ENCODE measurements at regions not wholly inside any gene's neighbourhood (a gene's known extent, or its start where the extent isn't known, plus 50 kb on each side); places are given as distances from the start of the nearest gene placed in this dataset.

GRCh38 chr15:79221696-79222095, 60.8 kb upstream of the ANKRD34C start:
- ATAC-seq = no peak
- no peak for TF ChIP-seq ZFP3 (CRISPR knock-in tag; IDR thresholded peaks at IDR 0.05)

- TF ChIP-seq PPARA (CRISPR knock-in tag; IDR thresholded peaks at IDR 0.05; ENCODE audit: borderline replicate concordance) (no peak), ZFP3 (CRISPR knock-in tag; IDR thresholded peaks at IDR 0.05) (no peak), TCF4 (CRISPR knock-in tag; IDR thresholded peaks at IDR 0.05; ENCODE audit: borderline replicate concordance) (no peak), RARB (CRISPR knock-in tag; IDR thresholded peaks at IDR 0.05) (no peak), ESRRG (CRISPR knock-in tag; IDR thresholded peaks at IDR 0.05) (no peak), ZNF70 (CRISPR knock-in tag; IDR thresholded peaks at IDR 0.05) (no peak), GLIS3 (CRISPR knock-in tag; IDR thresholded peaks at IDR 0.05) (no peak), ZFP30 (CRISPR knock-in tag; IDR thresholded peaks at IDR 0.05) (no peak)
- ATAC-seq = no peak
Observed at GRCh38 chr15:79219393-79220056, 63.0 kb upstream of the ANKRD34C start.

DNA sequence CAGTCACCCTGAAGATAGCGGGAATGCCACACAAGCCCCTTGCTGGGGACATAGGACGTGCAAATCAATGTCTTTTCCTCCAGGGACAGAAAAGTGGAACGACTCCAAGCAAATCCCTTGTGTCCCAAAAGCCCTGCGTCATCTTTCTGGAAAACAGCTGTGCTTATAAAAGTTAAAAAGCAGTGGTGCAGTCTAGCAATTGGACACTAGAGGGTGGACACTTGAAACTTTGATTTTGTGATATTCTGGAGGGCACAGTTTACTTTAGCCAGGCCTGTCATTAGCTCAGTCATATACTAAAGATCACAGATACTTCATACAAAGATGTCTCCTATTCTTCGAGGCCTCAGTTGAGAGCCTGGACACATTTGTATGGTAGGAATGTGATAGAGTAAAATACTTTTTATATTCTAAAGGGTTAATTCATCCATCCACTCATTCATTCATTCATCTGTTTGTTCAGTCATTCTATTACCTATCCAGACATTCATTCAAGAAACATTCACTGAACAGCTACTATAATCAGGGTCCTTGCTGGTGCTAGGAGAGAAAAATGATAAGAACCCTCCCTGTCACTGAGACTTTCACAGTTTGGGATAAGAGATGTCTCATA, 63.8 kb upstream of the ANKRD34C start:
- ATAC-seq = peak; percentile 40; the same call in 1 of the 3 replicates
- no peak for TF ChIP-seq ZC3H10 (CRISPR knock-in tag; IDR thresholded peaks at IDR 0.05)
- no peak for TF ChIP-seq SNAI2 (CRISPR knock-in tag; IDR thresholded peaks at IDR 0.05)
- TF ChIP-seq, protein P1, sequence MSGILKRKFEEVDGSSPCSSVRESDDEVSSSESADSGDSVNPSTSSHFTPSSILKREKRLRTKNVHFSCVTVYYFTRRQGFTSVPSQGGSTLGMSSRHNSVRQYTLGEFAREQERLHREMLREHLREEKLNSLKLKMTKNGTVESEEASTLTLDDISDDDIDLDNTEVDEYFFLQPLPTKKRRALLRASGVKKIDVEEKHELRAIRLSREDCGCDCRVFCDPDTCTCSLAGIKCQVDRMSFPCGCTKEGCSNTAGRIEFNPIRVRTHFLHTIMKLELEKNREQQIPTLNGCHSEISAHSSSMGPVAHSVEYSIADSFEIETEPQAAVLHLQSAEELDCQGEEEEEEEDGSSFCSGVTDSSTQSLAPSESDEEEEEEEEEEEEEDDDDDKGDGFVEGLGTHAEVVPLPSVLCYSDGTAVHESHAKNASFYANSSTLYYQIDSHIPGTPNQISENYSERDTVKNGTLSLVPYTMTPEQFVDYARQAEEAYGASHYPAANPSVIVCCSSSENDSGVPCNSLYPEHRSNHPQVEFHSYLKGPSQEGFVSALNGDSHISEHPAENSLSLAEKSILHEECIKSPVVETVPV (CRISPR knock-in tag; IDR thresholded peaks at IDR 0.05) = no peak
- no peak for TF ChIP-seq ZFP3 (CRISPR knock-in tag; IDR thresholded peaks at IDR 0.05)

GRCh38 chr15:79213650-79214049, 68.9 kb upstream of the ANKRD34C start:
- no peak for ATAC-seq
- TF ChIP-seq TOX (CRISPR knock-in tag; IDR thresholded peaks at IDR 0.05; ENCODE audit: borderline replicate concordance) = no peak
- TF ChIP-seq TCF4 (CRISPR knock-in tag; IDR thresholded peaks at IDR 0.05; ENCODE audit: borderline replicate concordance) = no peak
- no peak for TF ChIP-seq ZFP30 (CRISPR knock-in tag; IDR thresholded peaks at IDR 0.05)
- no peak for TF ChIP-seq ZNF565 (CRISPR knock-in tag; conservative IDR thresholded peaks at IDR 0.05; ENCODE audit: low read depth)
- TF ChIP-seq, protein P2, sequence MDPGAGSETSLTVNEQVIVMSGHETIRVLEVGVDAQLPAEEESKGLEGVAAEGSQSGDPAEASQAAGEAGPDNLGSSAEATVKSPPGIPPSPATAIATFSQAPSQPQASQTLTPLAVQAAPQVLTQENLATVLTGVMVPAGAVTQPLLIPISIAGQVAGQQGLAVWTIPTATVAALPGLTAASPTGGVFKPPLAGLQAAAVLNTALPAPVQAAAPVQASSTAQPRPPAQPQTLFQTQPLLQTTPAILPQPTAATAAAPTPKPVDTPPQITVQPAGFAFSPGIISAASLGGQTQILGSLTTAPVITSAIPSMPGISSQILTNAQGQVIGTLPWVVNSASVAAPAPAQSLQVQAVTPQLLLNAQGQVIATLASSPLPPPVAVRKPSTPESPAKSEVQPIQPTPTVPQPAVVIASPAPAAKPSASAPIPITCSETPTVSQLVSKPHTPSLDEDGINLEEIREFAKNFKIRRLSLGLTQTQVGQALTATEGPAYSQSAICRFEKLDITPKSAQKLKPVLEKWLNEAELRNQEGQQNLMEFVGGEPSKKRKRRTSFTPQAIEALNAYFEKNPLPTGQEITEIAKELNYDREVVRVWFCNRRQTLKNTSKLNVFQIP (CRISPR knock-in tag; IDR thresholded peaks at IDR 0.05; ENCODE audit: borderline replicate concordance, low read depth) = no peak

- no peak for ATAC-seq
- TF ChIP-seq, protein P2 (CRISPR knock-in tag; IDR thresholded peaks at IDR 0.05; ENCODE audit: borderline replicate concordance, low read depth) = no peak
- TF ChIP-seq ZC3H10 (CRISPR knock-in tag; IDR thresholded peaks at IDR 0.05) = no peak
- no peak for TF ChIP-seq GLIS3 (CRISPR knock-in tag; IDR thresholded peaks at IDR 0.05)
- TF ChIP-seq CSDC2 (CRISPR knock-in tag; IDR thresholded peaks at IDR 0.05) = no peak
- TF ChIP-seq ZNF565 (CRISPR knock-in tag; conservative IDR thresholded peaks at IDR 0.05; ENCODE audit: low read depth) = no peak
- no peak for TF ChIP-seq OSR1 (CRISPR knock-in tag; IDR thresholded peaks at IDR 0.05)
- no peak for TF ChIP-seq TOX (CRISPR knock-in tag; IDR thresholded peaks at IDR 0.05; ENCODE audit: borderline replicate concordance)
- TF ChIP-seq ISL1 (CRISPR knock-in tag; IDR thresholded peaks at IDR 0.05) = no peak
- no peak for TF ChIP-seq ZNF8 (CRISPR knock-in tag; IDR thresholded peaks at IDR 0.05)
- no peak for TF ChIP-seq TCF4 (CRISPR knock-in tag; IDR thresholded peaks at IDR 0.05; ENCODE audit: borderline replicate concordance)
- TF ChIP-seq ARNTL (CRISPR knock-in tag; IDR thresholded peaks at IDR 0.05; ENCODE audit: borderline replicate concordance, low read depth) = no peak
- no peak for TF ChIP-seq ZFP30 (CRISPR knock-in tag; IDR thresholded peaks at IDR 0.05)
- no peak for TF ChIP-seq SNAI2 (CRISPR knock-in tag; IDR thresholded peaks at IDR 0.05)
- TF ChIP-seq BACH2 (CRISPR knock-in tag; IDR thresholded peaks at IDR 0.05; ENCODE audit: borderline replicate concordance) = no peak
- TF ChIP-seq ZNF70 (CRISPR knock-in tag; IDR thresholded peaks at IDR 0.05) = no peak
- no peak for TF ChIP-seq CREB5 (CRISPR knock-in tag; IDR thresholded peaks at IDR 0.05; ENCODE audit: low read depth)
- TF ChIP-seq, protein P1 (CRISPR knock-in tag; IDR thresholded peaks at IDR 0.05) = no peak
- no peak for TF ChIP-seq ZFP3 (CRISPR knock-in tag; IDR thresholded peaks at IDR 0.05)
- no peak for TF ChIP-seq PPARA (CRISPR knock-in tag; IDR thresholded peaks at IDR 0.05; ENCODE audit: borderline replicate concordance)
- TF ChIP-seq, protein P3, sequence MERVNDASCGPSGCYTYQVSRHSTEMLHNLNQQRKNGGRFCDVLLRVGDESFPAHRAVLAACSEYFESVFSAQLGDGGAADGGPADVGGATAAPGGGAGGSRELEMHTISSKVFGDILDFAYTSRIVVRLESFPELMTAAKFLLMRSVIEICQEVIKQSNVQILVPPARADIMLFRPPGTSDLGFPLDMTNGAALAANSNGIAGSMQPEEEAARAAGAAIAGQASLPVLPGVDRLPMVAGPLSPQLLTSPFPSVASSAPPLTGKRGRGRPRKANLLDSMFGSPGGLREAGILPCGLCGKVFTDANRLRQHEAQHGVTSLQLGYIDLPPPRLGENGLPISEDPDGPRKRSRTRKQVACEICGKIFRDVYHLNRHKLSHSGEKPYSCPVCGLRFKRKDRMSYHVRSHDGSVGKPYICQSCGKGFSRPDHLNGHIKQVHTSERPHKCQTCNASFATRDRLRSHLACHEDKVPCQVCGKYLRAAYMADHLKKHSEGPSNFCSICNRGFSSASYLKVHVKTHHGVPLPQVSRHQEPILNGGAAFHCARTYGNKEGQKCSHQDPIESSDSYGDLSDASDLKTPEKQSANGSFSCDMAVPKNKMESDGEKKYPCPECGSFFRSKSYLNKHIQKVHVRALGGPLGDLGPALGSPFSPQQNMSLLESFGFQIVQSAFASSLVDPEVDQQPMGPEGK (CRISPR knock-in tag; IDR thresholded peaks at IDR 0.05; ENCODE audit: borderline replicate concordance) = no peak
Observed at GRCh38 chr15:79212589-79213157, 69.8 kb upstream of the ANKRD34C start.
